A549 (cell line): ENCODE measurements at regions not wholly inside any gene's neighbourhood (a gene's known extent, or its start where the extent isn't known, plus 50 kb on each side); places are given as distances from the start of the nearest gene placed in this dataset.

Experiments used
- CTCF ChIP-seq: fragments of >200 bp; sonication (Bioruptor Twin); formaldehyde crosslinking; IDR thresholded peaks from 3 replicates; pipeline ENCODE4 v1.5.1; 2016
- HMGXB4 ChIP-seq: fragments of 250-450 bp; sonication (Bioruptor Pico); IDR thresholded peaks from 2 replicates; pipeline ENCODE4 v1.5.0; 2021; ENCODE audit warnings: mild to moderate bottlenecking, moderate library complexity, borderline replicate concordance
- MAX ChIP-seq: IDR thresholded peaks from 2 replicates; pipeline ENCODE4 v1.6.1; 2012
- MYC ChIP-seq: IDR thresholded peaks from 2 replicates; pipeline ENCODE4 v1.6.1; 2012; ENCODE audit warnings: mild to moderate bottlenecking, inconsistent platforms, low read length, improper control_type of control experiment, borderline replicate concordance
- POLR2A ChIP-seq: IDR thresholded peaks from 2 replicates; pipeline ENCODE4 v1.6.1; 2012; ENCODE audit warnings: mild to moderate bottlenecking, low read length
- POLR2AphosphoS2 ChIP-seq: conservative IDR thresholded peaks from 2 replicates; pipeline ENCODE4 v1.6.1; 2012; ENCODE audit warnings: low read length, improper control_type of control experiment, inconsistent platforms
- ZC3H11A ChIP-seq: fragments of 450-650 bp; IDR thresholded peaks from 2 replicates; pipeline ENCODE4 v1.6.1; 2014; ENCODE audit warnings: antibody characterized with exemption, mild to moderate bottlenecking

GRCh38 chr12:92020983-92021665 lies 124.5 kb downstream of the BTG1 start:
- TF ChIP-seq CTCF = no peak
- TF ChIP-seq HMGXB4 (CRISPR knock-in tag) = no peak
- TF ChIP-seq ZC3H11A = no peak
- no peak for TF ChIP-seq MAX
- no peak for TF ChIP-seq MYC
- no peak for TF ChIP-seq POLR2A
- no peak for TF ChIP-seq POLR2AphosphoS2
